ENCODE measurements at regions not wholly inside any gene's neighbourhood (a gene's known extent, or its start where the extent isn't known, plus 50 kb on each side); places are given as distances from the start of the nearest gene placed in this dataset.

GRCh38 chr4:125447551-125448290 is 133.0 kb downstream of the FAT4 start:
- TF ChIP-seq CTCF (IDR thresholded peaks at IDR 0.05 in 4 of 5, conservative IDR thresholded peaks at IDR 0.05 in 1 of 5), result no peak
- TF ChIP-seq POLR2A (IDR thresholded peaks at IDR 0.05), result no peak
